ENCODE measurements at regions not wholly inside any gene's neighbourhood (a gene's known extent, or its start where the extent isn't known, plus 50 kb on each side); places are given as distances from the start of the nearest gene placed in this dataset.

- TF ChIP-seq CTCF (IDR thresholded peaks at IDR 0.05) (no peak), POLR2A (IDR thresholded peaks at IDR 0.05) (no peak)
These were observed 53.7 kb upstream of the DYRK2 start for GRCh38 chr12:67594888-67595287.

Data from testis (tissue), 2 donors.